HepG2 (cell line): ENCODE measurements at regions not wholly inside any gene's neighbourhood (a gene's known extent, or its start where the extent isn't known, plus 50 kb on each side); places are given as distances from the start of the nearest gene placed in this dataset.

Experiments used
- CENPBD1 ChIP-seq: sonication (generic); formaldehyde crosslinking; IDR thresholded peaks from 2 replicates; pipeline ENCODE4 v1.8.0; 2022; ENCODE audit warnings: missing genetic modification reagents, low read depth, mild to moderate bottlenecking, borderline replicate concordance
- ELK4 ChIP-seq: sonication (generic); formaldehyde crosslinking; IDR thresholded peaks from 2 replicates; pipeline ENCODE4 v1.9.0; 2021; ENCODE audit warnings: missing genetic modification reagents, borderline replicate concordance
- GTF3A ChIP-seq: sonication (generic); formaldehyde crosslinking; conservative IDR thresholded peaks from 2 replicates; pipeline ENCODE4 v1.4.0; 2020; ENCODE audit warnings: mild to moderate bottlenecking, missing genetic modification reagents
- HCFC1 ChIP-seq: fragments of 150-350 bp; IDR thresholded peaks from 2 replicates; pipeline ENCODE4 v1.6.1; 2014; ENCODE audit warnings: low read depth, low read length
- HIVEP1 ChIP-seq: sonication (generic); formaldehyde crosslinking; IDR thresholded peaks from 2 replicates; pipeline ENCODE4 v1.4.0; 2020; ENCODE audit warnings: mild to moderate bottlenecking, missing genetic modification reagents
- HMG20A ChIP-seq: IDR thresholded peaks from 2 replicates; pipeline ENCODE4 v1.6.1; 2016; ENCODE audit warnings: borderline replicate concordance
- JDP2 ChIP-seq: sonication (generic); formaldehyde crosslinking; IDR thresholded peaks from 2 replicates; pipeline ENCODE4 v1.8.1; 2022; ENCODE audit warnings: missing genetic modification reagents, borderline replicate concordance
- KLF15 ChIP-seq: sonication (generic); formaldehyde crosslinking; IDR thresholded peaks from 2 replicates; pipeline ENCODE4 v1.8.1; 2023; ENCODE audit warnings: borderline replicate concordance, mild to moderate bottlenecking, inconsistent platforms, missing genetic modification reagents, mixed read lengths
- NFAT5 ChIP-seq: sonication (generic); formaldehyde crosslinking; IDR thresholded peaks from 2 replicates; pipeline ENCODE4 v1.4.0; 2020; ENCODE audit warnings: missing genetic modification reagents
- PBX3 ChIP-seq: sonication (generic); formaldehyde crosslinking; IDR thresholded peaks from 2 replicates; pipeline ENCODE4 v1.8.1; 2023; ENCODE audit warnings: missing genetic modification reagents, inconsistent platforms, borderline replicate concordance
- PPARG ChIP-seq: conservative IDR thresholded peaks from 2 replicates; pipeline ENCODE4 v1.6.1; 2016; ENCODE audit warnings: missing biosample characterization, missing genetic modification reagents
- RNF2 ChIP-seq: fragments of 450-650 bp; conservative IDR thresholded peaks from 2 replicates; pipeline ENCODE4 v1.6.1; 2016; ENCODE audit warnings: low read depth
- SETDB1 ChIP-seq: sonication (generic); formaldehyde crosslinking; IDR thresholded peaks from 2 replicates; pipeline ENCODE4 v1.5.1; 2020; ENCODE audit warnings: missing genetic modification reagents, mild to moderate bottlenecking, borderline replicate concordance
- SMARCE1 ChIP-seq: fragments of 450-650 bp; IDR thresholded peaks from 2 replicates; pipeline ENCODE4 v1.6.1; 2017; ENCODE audit warnings: borderline replicate concordance
- SRSF9 ChIP-seq: fragments of 200-400 bp; formaldehyde crosslinking; IDR thresholded peaks from 2 replicates; pipeline ENCODE4 v1.6.1; 2018; ENCODE audit warnings: borderline replicate concordance, mild to moderate bottlenecking, low read depth, low read length; ENCODE audit not compliant: insufficient read depth, poor library complexity, severe bottlenecking
- TF ChIP-seq, protein P1 (sequence below): IDR thresholded peaks from 2 replicates; pipeline ENCODE4 v1.6.1; 2012; ENCODE audit warnings: low read depth, low read length, improper control_type of control experiment
- TF ChIP-seq, protein P2 (sequence below): sonication (generic); formaldehyde crosslinking; IDR thresholded peaks from 2 replicates; pipeline ENCODE4 v1.4.0; 2020; ENCODE audit warnings: missing genetic modification reagents

DNA sequence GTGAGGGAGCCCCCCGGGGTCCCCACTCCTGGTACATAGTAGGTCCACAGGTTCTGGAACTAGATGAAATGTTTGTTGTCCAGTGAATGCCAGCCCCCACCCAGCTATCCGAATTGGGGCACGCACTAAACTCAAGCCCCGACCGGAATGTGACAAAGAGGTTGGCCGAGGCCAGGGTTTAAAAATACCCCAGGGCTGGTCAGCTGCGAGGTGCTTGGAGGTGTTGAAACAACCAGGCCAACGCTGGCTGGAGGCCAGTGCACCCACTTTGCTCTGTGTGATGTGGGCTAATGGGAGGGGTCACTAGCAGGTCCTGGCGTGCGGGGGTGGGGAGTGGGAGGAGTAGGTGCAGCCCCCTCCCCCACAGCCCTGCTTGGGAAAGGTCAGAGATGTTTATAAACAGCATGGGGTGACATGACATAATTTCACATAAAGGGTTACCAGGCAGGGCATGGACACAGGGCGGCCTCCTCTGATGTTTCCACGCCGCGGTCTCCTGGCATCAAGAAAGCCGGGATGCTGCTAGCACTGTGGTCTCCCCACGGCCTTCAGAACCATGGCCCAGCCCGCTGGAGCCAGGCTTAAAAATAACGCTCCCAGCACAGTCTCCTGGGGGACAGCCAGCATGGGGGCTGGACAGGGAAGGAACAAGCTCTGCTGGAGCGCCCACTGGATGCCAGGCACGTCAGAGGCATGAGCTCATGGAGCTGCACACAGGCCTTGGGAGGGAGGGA lies 111.2 kb upstream of the PTPN1 start (continued):
- TF ChIP-seq, protein P1, sequence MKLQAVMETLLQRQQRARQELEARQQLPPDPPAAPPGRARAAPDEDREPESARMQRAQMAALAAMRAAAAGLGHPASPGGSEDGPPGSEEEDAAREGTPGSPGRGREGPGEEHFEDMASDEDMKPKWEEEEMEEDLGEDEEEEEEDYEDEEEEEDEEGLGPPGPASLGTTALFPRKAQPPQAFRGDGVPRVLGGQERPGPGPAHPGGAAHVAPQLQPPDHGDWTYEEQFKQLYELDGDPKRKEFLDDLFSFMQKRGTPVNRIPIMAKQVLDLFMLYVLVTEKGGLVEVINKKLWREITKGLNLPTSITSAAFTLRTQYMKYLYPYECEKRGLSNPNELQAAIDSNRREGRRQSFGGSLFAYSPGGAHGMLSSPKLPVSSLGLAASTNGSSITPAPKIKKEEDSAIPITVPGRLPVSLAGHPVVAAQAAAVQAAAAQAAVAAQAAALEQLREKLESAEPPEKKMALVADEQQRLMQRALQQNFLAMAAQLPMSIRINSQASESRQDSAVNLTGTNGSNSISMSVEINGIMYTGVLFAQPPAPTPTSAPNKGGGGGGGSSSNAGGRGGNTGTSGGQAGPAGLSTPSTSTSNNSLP, result peak; percentile 81; the same call in 1 of the 2 replicates
- TF ChIP-seq PBX3 (CRISPR knock-in tag) (no peak), HMG20A (CRISPR knock-in tag) (peak; percentile 99), HCFC1 (no peak), ELK4 (CRISPR knock-in tag) (no peak), SETDB1 (CRISPR knock-in tag) (no peak), HIVEP1 (CRISPR knock-in tag) (peak; percentile 98), SMARCE1 (no peak), JDP2 (CRISPR knock-in tag) (peak; percentile 91; the same call in 1 of the 2 replicates), GTF3A (CRISPR knock-in tag) (peak; percentile 98), PPARG (CRISPR knock-in tag) (peak; percentile 88), CENPBD1 (CRISPR knock-in tag) (no peak), SRSF9 (no peak), RNF2 (no peak), NFAT5 (CRISPR knock-in tag) (0 out of 2 replicates have a peak, but pooled peaks have one; percentile 34), KLF15 (CRISPR knock-in tag) (peak; percentile 85; the same call in 1 of the 2 replicates)
- TF ChIP-seq, protein P2, sequence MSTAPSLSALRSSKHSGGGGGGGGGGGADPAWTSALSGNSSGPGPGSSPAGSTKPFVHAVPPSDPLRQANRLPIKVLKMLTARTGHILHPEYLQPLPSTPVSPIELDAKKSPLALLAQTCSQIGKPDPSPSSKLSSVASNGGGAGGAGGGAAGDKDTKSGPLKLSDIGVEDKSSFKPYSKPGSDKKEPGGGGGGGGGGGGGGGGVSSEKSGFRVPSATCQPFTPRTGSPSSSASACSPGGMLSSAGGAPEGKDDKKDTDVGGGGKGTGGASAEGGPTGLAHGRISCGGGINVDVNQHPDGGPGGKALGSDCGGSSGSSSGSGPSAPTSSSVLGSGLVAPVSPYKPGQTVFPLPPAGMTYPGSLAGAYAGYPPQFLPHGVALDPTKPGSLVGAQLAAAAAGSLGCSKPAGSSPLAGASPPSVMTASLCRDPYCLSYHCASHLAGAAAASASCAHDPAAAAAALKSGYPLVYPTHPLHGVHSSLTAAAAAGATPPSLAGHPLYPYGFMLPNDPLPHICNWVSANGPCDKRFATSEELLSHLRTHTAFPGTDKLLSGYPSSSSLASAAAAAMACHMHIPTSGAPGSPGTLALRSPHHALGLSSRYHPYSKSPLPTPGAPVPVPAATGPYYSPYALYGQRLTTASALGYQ (CRISPR knock-in tag), result peak; percentile 98
